Hepatocyte (in vitro differentiated cells): ENCODE measurements at regions not wholly inside any gene's neighbourhood (a gene's known extent, or its start where the extent isn't known, plus 50 kb on each side); places are given as distances from the start of the nearest gene placed in this dataset.

Source experiments
- CTCF ChIP-seq: fragments of 200-600 bp; sonication (generic); IDR thresholded peaks from 2 replicates; pipeline ENCODE4 v1.5.1; 2016; ENCODE audit warnings: antibody characterized with exemption, mild to moderate bottlenecking; ENCODE audit not compliant: poor library complexity
- EZH2 ChIP-seq: fragments of 200-600 bp; sonication (generic); IDR thresholded peaks from 2 replicates; pipeline ENCODE4 v1.6.1; 2016; ENCODE audit warnings: antibody characterized with exemption, mild to moderate bottlenecking, borderline replicate concordance
- EZH2phosphoT487 ChIP-seq: fragments of 200-600 bp; sonication (generic); IDR thresholded peaks from one replicate; pipeline ENCODE4 v1.6.1; 2018; ENCODE audit warnings: antibody characterized with exemption, mild to moderate bottlenecking, low read depth, moderate library complexity; ENCODE audit not compliant: unreplicated experiment, severe bottlenecking

GRCh38 chr9:126153382-126153781, 173.2 kb upstream of the MVB12B start:
- TF ChIP-seq CTCF: no peak
- TF ChIP-seq EZH2: no peak
- TF ChIP-seq EZH2phosphoT487: no peak
